SK-N-SH (cell line): ENCODE measurements at regions not wholly inside any gene's neighbourhood (a gene's known extent, or its start where the extent isn't known, plus 50 kb on each side); places are given as distances from the start of the nearest gene placed in this dataset.

Source experiments
- CTCF ChIA-PET: fragments of 300-600, 350-600 bp; formaldehyde crosslinking; extraction: SDS; loops from one replicate; lab custom pipeline; 2021; lab: Yijun Ruan, JAX
- POLR2A ChIA-PET: fragments of 350-600 bp; sonication (Branson Sonifier 250); formaldehyde crosslinking; extraction: SDS; loops from one replicate; lab custom pipeline; 2020; ENCODE audit warnings: antibody characterized with exemption, inconsistent platforms; lab: Yijun Ruan, JAX
- DNase-seq: peaks from one replicate; pipeline ENCODE4 v3.0.0; 2012
- H2AFZ ChIP-seq: fragments of 200-600 bp; sonication (generic); 2 replicates; pipeline ENCODE4 v1.8.1; 2016; ENCODE audit warnings: antibody characterized with exemption, mild to moderate bottlenecking, low read depth
- H3F3A ChIP-seq: fragments of 200-600 bp; sonication (generic); replicated peaks from 2 replicates; pipeline ENCODE3; 2016; ENCODE audit warnings: antibody characterized with exemption, mild to moderate bottlenecking; ENCODE audit not compliant: insufficient read depth
- H3K27ac ChIP-seq, 2 experiments: fragments of 200-500 bp in 1 of 2; fragments of 200-600 bp in 1 of 2; sonication (Bioruptor generic) in 1 of 2; sonication (generic), shearing (Covaris generic) in 1 of 2; 2 replicates each; pipeline versions ENCODE4 v1.5.1 to v1.6.1; 2014 to 2016; ENCODE audit warnings: low read depth in 2 of 2, inconsistent platforms in 1 of 2, low read length in 1 of 2, mild to moderate bottlenecking in 1 of 2, mixed read lengths in 1 of 2
- H3K27me3 ChIP-seq: fragments of 200-600 bp; sonication (generic), shearing (Covaris generic); 2 replicates; pipeline ENCODE4 v1.6.1; 2016; ENCODE audit warnings: mixed run types; ENCODE audit not compliant: insufficient read depth
- H3K36me3 ChIP-seq, 2 experiments: fragments of 200-500 bp in 1 of 2; fragments of 200-600 bp in 1 of 2; sonication (Bioruptor generic) in 1 of 2; sonication (generic) in 1 of 2; replicated peaks in 1 of 2; 2 replicates each; pipeline versions ENCODE3 to v1.5.1; 2014 to 2016; ENCODE audit warnings: low read length in 1 of 2, mild to moderate bottlenecking in 1 of 2; ENCODE audit not compliant: insufficient read depth in 2 of 2, control insufficient read depth in 1 of 2
- H3K4me1 ChIP-seq, 2 experiments: fragments of 200-500 bp in 1 of 2; fragments of 200-600 bp in 1 of 2; sonication (Bioruptor generic) in 1 of 2; sonication (generic), shearing (Covaris generic) in 1 of 2; 2 replicates each; pipeline versions ENCODE4 v1.5.1 to v1.6.1; 2014 to 2016; ENCODE audit warnings: low read depth in 1 of 2, low read length in 1 of 2, mixed run types in 1 of 2; ENCODE audit not compliant: insufficient read depth in 2 of 2, control insufficient read depth in 1 of 2
- H3K4me2 ChIP-seq: fragments of 200-600 bp; sonication (generic), shearing (Covaris generic); 2 replicates; pipeline ENCODE4 v1.6.1; 2017; ENCODE audit warnings: mixed run types
- H3K4me3 ChIP-seq, 2 experiments: fragments of 200-500 bp in 1 of 2; fragments of 200-600 bp in 1 of 2; sonication (Bioruptor generic) in 1 of 2; sonication (generic), shearing (Covaris generic) in 1 of 2; 2 replicates each; pipeline versions ENCODE4 v1.5.1 to v1.8.1; 2014 to 2016; ENCODE audit warnings: low read depth in 2 of 2, inconsistent platforms in 1 of 2, low read length in 1 of 2, mild to moderate bottlenecking in 1 of 2, mixed read lengths in 1 of 2, moderate library complexity in 1 of 2
- H3K79me2 ChIP-seq: fragments of 200-600 bp; sonication (generic); 2 replicates; pipeline ENCODE4 v1.8.1; 2017; ENCODE audit warnings: mild to moderate bottlenecking; ENCODE audit not compliant: insufficient read depth
- H3K9ac ChIP-seq: fragments of 200-600 bp; sonication (generic); 2 replicates; pipeline ENCODE4 v1.6.1; 2017; ENCODE audit warnings: mixed run types
- H3K9me2 ChIP-seq: fragments of 200-600 bp; sonication (generic); 2 replicates; pipeline ENCODE4 v1.6.1; 2017; ENCODE audit warnings: mixed run types
- H3K9me3 ChIP-seq: fragments of 200-600 bp; sonication (generic); 2 replicates; pipeline ENCODE4 v1.6.1; 2017; ENCODE audit warnings: mixed run types, mild to moderate bottlenecking, moderate library complexity
- H4K20me1 ChIP-seq: fragments of 200-600 bp; sonication (generic); 2 replicates; pipeline ENCODE4 v1.6.1; 2017; ENCODE audit warnings: mild to moderate bottlenecking, mixed run types; ENCODE audit not compliant: insufficient read depth
- ELF1 ChIP-seq: IDR thresholded peaks from 2 replicates; pipeline ENCODE4 v1.4.0; 2012
- EZH2phosphoT487 ChIP-seq: fragments of 200-600 bp; sonication (generic); IDR thresholded peaks from 2 replicates; pipeline ENCODE4 v1.6.1; 2017; ENCODE audit warnings: low read depth, mixed run types, mild to moderate bottlenecking, antibody characterized with exemption, moderate library complexity, borderline replicate concordance
- FOXM1 ChIP-seq: IDR thresholded peaks from 2 replicates; pipeline ENCODE4 v1.4.0; 2012; ENCODE audit warnings: low read depth, mild to moderate bottlenecking
- MEF2A ChIP-seq: IDR thresholded peaks from 2 replicates; pipeline ENCODE4 v1.4.0; 2012; ENCODE audit warnings: low read depth, borderline replicate concordance
- MXI1 ChIP-seq: IDR thresholded peaks from 2 replicates; pipeline ENCODE4 v1.6.1; 2012; ENCODE audit warnings: mild to moderate bottlenecking, low read depth, low read length, improper control_type of control experiment
- POLR2AphosphoS5 ChIP-seq: IDR thresholded peaks from 2 replicates; pipeline ENCODE4 v1.6.1; 2012; ENCODE audit warnings: low read depth, low read length
- RAD21 ChIP-seq: IDR thresholded peaks from 2 replicates; pipeline ENCODE4 v1.6.1; 2012; ENCODE audit warnings: mild to moderate bottlenecking, low read length
- RXRA ChIP-seq: IDR thresholded peaks from 2 replicates; pipeline ENCODE4 v1.4.0; 2012; ENCODE audit warnings: low read depth, mild to moderate bottlenecking, borderline replicate concordance
- SIN3A ChIP-seq: IDR thresholded peaks from 2 replicates; pipeline ENCODE4 v1.6.1; 2012; ENCODE audit warnings: low read depth, mild to moderate bottlenecking, low read length, moderate library complexity, borderline replicate concordance
- TAF1 ChIP-seq: IDR thresholded peaks from 2 replicates; pipeline ENCODE4 v1.6.1; 2012; ENCODE audit warnings: low read depth, mild to moderate bottlenecking, low read length, moderate library complexity, borderline replicate concordance
- YY1 ChIP-seq: IDR thresholded peaks from 2 replicates; pipeline ENCODE4 v1.4.0; 2012; ENCODE audit warnings: low read depth, mild to moderate bottlenecking
- WGBS: methylation state at CpG from one replicate; pipeline ENCODE4 v1.1.6; 2017; ENCODE audit warnings: low lambda C conversion rate; 5-methylcytosine and 5-hydroxymethylcytosine counted together
- TF ChIP-seq, protein P1 (sequence below): fragments of 150-350 bp; IDR thresholded peaks from 2 replicates; pipeline ENCODE4 v1.6.1; 2016; ENCODE audit warnings: mild to moderate bottlenecking, low read depth, low read length
- TF ChIP-seq, protein P2 (sequence below): IDR thresholded peaks from 2 replicates; pipeline ENCODE4; 2012
- TF ChIP-seq, protein P3 (sequence below): fragments of 200-600 bp; sonication (generic); IDR thresholded peaks from 2 replicates; pipeline ENCODE4 v1.6.1; 2017; ENCODE audit warnings: antibody characterized with exemption, mild to moderate bottlenecking, moderate library complexity
- TF ChIP-seq, protein P4 (sequence below): fragments of 150-350 bp; IDR thresholded peaks from 2 replicates; pipeline ENCODE4 v1.6.1; 2017; ENCODE audit warnings: antibody characterized with exemption, low read length, low read depth, borderline replicate concordance

DNA sequence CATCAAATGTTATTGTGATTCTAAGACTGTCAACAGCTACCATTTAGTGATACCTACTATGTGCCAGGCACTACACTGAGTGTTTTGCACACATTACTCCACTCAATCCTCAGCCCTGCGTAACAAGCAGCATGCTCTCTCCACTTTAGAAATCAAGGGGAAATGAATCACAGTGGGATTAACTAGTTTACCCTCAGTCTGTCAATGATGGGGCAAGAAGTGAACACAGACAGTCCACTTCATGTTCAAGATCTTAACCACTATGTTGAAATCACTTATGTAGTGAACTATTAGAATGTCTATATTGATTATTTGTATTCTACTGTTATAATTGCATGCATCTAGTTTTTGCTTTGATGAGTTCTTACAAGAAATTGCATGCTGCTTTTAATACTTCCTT is 165.3 kb downstream of the LTN1 start:
- Histone ChIP-seq H3K27ac (no peak overlapping the region), H3K9me3 (no peaks in the 10 kb centered on the region), H3K4me3 (no peak overlapping the region), H3K9ac (no peak overlapping the region), H3K27me3 (no peaks in the 10 kb centered on the region), H2AFZ (no peak overlapping the region), H3K9me2 (no peaks in the 10 kb centered on the region), H3K36me3 (no peaks in the 10 kb centered on the region), H3K4me2 (no peak overlapping the region), H3F3A (peaks cover 14% of the 10 kb centered on the region), H3K4me1 (peaks cover 8 to 16% of the 10 kb centered on the region in 2 experiments), H3K79me2 (no peaks in the 10 kb centered on the region), H4K20me1 (no peaks in the 10 kb centered on the region)
- 79% methylated on average over 1 of the region's 1 CpG for WGBS
- TF ChIP-seq, protein P1, sequence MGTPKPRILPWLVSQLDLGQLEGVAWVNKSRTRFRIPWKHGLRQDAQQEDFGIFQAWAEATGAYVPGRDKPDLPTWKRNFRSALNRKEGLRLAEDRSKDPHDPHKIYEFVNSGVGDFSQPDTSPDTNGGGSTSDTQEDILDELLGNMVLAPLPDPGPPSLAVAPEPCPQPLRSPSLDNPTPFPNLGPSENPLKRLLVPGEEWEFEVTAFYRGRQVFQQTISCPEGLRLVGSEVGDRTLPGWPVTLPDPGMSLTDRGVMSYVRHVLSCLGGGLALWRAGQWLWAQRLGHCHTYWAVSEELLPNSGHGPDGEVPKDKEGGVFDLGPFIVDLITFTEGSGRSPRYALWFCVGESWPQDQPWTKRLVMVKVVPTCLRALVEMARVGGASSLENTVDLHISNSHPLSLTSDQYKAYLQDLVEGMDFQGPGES = no peak
- TF ChIP-seq FOXM1 (no peak), YY1 (no peak), MEF2A (no peak), TAF1 (no peak)
- CTCF ChIA-PET = no interaction called here
- no peak for DNase-seq
- POLR2A ChIA-PET = no interaction called here

DNA sequence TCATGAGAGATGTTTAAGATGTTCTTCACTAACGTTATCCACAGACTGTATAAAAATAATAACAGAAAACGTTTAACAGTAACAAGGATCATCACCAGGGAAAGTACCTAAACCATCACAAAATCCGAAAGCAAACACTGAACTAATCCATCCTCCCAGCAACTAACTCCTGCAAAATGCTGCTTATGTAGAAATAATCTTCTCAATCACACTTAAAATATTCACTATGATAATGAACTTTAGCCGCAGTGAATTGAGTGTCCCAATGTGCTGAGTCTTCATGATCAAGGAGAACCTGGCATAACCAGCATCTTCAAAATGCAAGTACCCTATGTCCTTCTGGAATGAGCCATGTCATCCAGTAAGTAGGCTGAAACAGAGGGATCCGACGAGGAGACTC is 166.1 kb downstream of the LTN1 start:
- Histone ChIP-seq H3K9me3 (no peaks in the 10 kb centered on the region), H3F3A (peaks cover 21% of the 10 kb centered on the region), H4K20me1 (no peaks in the 10 kb centered on the region), H2AFZ (no peak overlapping the region), H3K4me1 (peaks cover 13 to 23% of the 10 kb centered on the region in 2 experiments), H3K4me3 (no peak overlapping the region), H3K27ac (no peak overlapping the region), H3K79me2 (no peaks in the 10 kb centered on the region), H3K36me3 (no peaks in the 10 kb centered on the region), H3K27me3 (no peaks in the 10 kb centered on the region), H3K4me2 (no peak overlapping the region), H3K9ac (no peak overlapping the region), H3K9me2 (no peaks in the 10 kb centered on the region)
- TF ChIP-seq RAD21 (no peak), EZH2phosphoT487 (no peak), SIN3A (no peak), MXI1 (no peak), FOXM1 (no peak), YY1 (no peak)
- POLR2A ChIA-PET = no interaction called here
- no peak for DNase-seq
- CTCF ChIA-PET = interaction anchor here (1.5 kb wide), 1 partner anchor 82 kb away, joined by 4 read pairs; no protein-coding TSS in a partner anchor
- WGBS = 85% methylated on average over 6 of the region's 6 CpGs

DNA sequence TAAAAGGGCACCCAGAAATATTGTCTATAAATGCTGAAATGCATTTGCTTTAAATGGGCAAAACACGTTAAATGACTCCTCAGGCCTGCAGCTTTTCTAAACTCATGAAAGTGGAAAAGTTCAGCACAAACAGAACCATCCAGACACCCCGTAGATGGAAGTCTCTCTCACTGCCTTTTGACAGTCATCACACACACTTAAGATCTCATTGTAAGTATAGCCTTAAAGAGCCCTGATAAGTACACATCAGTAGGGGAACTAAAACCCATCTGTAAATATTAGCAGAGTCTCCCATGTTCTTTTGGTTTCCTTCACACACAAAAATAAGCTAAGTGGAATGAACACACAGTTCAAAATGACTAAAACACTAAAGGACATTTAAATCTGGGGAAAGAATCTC is 166.7 kb downstream of the LTN1 start:
- 86% methylated on average over 2 of the region's 2 CpGs for WGBS
- H3K4me1 ChIP-seq = peaks cover 16 to 26% of the 10 kb centered on the region in 2 experiments
- H3K36me3 ChIP-seq = no peaks in the 10 kb centered on the region
- no peaks in the 10 kb centered on the region for H3K27me3 ChIP-seq
- H3K9me2 ChIP-seq = no peaks in the 10 kb centered on the region
- H3K27ac ChIP-seq = no peak overlapping the region
- no peak overlapping the region for H3K9ac ChIP-seq
- no peak for DNase-seq
- POLR2A ChIA-PET = no interaction called here
- H3K4me2 ChIP-seq = no peak overlapping the region
- CTCF ChIA-PET = interaction anchor here (1.0 to 1.5 kb wide), 2 partner anchors 10 to 81 kb away, joined by 4 read pairs; no protein-coding TSS in a partner anchor
- no peaks in the 10 kb centered on the region for H3K9me3 ChIP-seq
- no peak overlapping the region for H2AFZ ChIP-seq
- no peaks in the 10 kb centered on the region for H3K79me2 ChIP-seq
- no peaks in the 10 kb centered on the region for H4K20me1 ChIP-seq
- no peak overlapping the region for H3K4me3 ChIP-seq
- H3F3A ChIP-seq = peaks cover 27% of the 10 kb centered on the region
- TF ChIP-seq, protein P2, sequence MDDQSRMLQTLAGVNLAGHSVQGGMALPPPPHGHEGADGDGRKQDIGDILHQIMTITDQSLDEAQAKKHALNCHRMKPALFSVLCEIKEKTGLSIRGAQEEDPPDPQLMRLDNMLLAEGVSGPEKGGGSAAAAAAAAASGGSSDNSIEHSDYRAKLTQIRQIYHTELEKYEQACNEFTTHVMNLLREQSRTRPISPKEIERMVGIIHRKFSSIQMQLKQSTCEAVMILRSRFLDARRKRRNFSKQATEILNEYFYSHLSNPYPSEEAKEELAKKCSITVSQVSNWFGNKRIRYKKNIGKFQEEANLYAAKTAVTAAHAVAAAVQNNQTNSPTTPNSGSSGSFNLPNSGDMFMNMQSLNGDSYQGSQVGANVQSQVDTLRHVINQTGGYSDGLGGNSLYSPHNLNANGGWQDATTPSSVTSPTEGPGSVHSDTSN = no peak
- no peak for TF ChIP-seq YY1
- TF ChIP-seq TAF1 = no peak
- no peak for TF ChIP-seq POLR2AphosphoS5
- TF ChIP-seq RXRA = no peak
- TF ChIP-seq ELF1 = no peak
- TF ChIP-seq, protein P3, sequence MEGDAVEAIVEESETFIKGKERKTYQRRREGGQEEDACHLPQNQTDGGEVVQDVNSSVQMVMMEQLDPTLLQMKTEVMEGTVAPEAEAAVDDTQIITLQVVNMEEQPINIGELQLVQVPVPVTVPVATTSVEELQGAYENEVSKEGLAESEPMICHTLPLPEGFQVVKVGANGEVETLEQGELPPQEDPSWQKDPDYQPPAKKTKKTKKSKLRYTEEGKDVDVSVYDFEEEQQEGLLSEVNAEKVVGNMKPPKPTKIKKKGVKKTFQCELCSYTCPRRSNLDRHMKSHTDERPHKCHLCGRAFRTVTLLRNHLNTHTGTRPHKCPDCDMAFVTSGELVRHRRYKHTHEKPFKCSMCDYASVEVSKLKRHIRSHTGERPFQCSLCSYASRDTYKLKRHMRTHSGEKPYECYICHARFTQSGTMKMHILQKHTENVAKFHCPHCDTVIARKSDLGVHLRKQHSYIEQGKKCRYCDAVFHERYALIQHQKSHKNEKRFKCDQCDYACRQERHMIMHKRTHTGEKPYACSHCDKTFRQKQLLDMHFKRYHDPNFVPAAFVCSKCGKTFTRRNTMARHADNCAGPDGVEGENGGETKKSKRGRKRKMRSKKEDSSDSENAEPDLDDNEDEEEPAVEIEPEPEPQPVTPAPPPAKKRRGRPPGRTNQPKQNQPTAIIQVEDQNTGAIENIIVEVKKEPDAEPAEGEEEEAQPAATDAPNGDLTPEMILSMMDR = no peak
- TF ChIP-seq, protein P4, sequence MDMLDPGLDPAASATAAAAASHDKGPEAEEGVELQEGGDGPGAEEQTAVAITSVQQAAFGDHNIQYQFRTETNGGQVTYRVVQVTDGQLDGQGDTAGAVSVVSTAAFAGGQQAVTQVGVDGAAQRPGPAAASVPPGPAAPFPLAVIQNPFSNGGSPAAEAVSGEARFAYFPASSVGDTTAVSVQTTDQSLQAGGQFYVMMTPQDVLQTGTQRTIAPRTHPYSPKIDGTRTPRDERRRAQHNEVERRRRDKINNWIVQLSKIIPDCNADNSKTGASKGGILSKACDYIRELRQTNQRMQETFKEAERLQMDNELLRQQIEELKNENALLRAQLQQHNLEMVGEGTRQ = no peak
